ENCODE measurements at regions not wholly inside any gene's neighbourhood (a gene's known extent, or its start where the extent isn't known, plus 50 kb on each side); places are given as distances from the start of the nearest gene placed in this dataset.
"Not testable (repeated sequence)": the region's sequence is repeated elsewhere in the genome, so short reads cannot be mapped to it uniquely, and the experiment has no call there.

DNA sequence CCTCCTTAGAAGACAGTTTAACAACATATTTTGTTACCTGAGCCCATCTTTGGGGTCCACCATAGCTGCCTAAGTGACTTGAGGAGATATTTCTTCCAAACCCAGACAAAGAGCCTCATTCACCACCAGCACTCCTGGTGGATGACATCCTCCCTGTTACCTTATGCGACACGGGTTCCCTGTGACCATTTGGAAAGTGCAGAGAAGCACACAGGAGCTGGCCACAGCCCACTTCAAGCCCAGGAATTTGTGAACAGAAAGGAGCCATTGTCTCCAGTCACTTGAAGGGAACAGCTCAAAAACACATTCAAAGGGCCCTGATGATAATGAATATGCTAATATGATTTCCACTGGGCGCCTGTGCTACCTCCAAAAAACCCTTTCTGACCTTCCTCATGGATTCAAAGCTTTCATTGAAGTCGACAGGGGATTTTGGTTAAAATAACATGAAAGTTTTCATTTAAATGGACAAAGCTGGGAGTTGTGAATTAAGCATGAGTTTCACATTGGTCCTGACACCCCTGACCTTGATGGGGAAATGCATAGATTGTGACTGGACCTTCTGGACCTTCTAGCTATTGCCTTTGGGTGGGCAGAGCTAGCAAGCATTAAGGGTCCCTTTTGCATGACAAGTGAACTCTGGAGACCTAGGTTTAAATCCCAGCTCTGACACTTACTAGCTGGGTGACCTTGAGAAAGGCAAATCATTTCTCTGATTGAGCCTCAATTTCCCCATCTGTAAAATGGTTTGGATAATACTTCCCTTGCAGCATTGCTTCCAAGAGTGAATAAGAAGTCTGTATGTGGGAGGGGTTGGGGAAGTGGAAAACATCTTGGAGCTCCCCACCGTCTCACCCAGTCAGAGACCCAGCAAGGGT lies 83.3 kb upstream of the SIRPA start:
- DNase-seq (ENCODE audit: low read depth in 2 of 2, low spot score in 1 of 2), result no peak

DNA sequence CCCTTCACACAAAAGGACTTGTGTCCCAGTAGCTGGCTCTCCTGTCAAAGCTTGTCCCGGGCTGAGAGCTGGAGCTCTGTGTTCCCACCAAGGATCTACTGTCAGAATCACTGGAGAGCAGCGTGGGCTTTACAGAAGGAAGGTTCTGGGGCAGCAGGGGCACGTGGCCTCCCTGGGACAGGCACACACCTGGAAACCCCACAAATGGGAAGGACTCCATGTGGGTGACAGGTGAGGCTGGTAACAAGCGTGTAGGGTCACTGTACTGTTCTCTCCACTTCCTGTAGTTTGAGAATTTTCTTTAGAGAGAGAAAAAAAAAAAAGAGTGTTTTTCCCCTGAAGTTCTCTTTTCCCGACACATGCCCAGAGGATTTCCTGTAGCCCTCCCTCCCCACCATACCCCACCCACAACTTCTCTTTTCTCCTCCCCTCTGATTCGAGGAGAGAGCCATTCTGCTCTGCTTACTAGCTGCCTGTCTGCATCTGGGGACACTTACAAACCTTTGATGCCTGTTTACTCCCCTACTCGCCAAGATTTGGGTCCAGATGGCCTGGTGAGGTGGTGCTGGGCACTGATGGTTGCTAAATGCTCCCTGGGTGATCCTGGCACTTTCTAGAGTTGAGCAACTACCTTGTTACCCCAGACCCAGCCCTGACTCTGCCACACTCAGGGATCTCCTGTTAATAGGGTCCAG lies 84.1 kb upstream of the SIRPA start:
- no peak for DNase-seq (ENCODE audit: low read depth in 2 of 2, low spot score in 1 of 2)

DNA sequence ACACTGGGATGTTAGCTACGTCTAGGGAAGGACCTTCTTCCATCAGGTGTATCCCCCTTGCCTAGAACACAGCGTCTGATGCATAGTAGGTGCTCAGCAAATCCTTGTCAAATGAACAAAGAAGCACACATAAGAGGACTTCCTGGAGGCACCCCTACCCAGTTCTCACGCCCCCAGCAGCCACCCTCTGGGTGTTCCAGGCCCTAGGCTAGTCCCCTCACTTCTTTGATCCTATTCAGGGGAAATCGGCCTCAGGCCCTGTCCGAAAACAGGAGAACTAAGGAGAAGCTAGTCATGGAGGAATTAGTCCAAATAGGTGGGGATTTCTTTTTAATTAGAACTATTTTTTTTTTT lies 84.7 kb upstream of the SIRPA start:
- DNase-seq (ENCODE audit: low read depth in 2 of 2, low spot score in 1 of 2), result no peak

DNA sequence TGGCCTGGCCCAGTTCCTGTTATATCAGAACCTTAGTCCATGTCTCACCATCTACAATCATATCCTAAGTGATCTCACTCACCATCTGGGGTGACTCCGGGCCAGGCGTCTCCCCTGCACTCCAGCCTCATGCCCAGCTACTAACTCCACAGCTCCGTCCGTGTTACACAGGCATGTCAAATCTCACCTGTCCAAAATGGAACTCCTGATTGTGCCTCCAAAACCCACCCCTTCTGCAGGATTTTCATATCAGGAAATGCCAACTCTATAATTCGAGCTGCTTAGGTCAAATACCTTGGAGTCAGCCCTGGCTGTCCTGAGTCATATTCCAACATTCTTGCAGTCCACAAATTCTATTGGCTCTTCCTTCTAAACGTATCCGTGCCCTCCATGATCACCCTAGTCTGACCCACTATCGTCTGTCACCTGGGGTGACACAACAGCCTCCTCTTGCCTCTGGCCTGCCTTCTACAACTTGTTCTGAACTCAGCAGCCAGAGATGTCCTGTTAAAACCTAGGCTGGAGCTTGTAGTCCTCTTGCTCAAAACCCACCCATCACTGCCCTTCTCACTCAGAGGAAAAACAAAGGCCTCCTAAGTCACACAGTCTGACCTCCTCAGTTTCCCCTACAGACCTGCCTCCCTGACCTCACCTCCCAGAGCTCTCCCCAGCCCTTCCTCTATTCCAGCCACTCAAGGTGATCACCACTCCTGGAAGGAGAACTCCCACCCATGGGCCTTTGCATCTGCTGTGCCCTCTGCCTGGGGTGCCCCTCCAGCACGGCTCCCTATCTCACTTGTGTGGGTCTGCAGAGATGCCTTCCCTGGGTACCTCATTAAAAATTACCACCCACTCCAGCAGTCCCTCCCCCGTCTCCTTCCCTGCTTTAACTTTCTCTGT lies 85.3 kb upstream of the SIRPA start:
- DNase-seq (ENCODE audit: low read depth in 2 of 2, low spot score in 1 of 2), result no peak

DNA sequence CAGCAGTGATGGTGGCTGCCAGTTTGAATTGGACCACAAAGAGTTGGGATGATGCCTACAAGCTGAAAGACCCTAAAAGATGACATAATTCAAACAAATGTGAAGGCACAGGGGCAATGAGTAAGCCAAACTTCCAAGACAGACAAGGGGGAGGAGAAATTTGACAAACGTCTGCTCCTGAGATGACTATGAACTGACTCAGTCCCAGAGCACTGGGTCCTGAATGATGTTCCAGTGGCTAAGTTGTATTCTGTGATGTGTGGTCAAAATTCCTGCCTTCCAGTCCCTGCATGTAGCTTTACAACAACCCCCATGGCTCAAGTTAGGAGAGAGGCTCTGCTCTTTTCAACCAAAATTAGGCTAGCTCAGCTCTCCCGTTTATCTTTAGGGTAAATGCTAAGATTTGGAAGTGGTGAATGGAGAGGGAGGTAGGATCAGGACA lies 86.1 kb upstream of the SIRPA start:
- DNase-seq (ENCODE audit: low read depth in 2 of 2, low spot score in 1 of 2), result no peak

DNA sequence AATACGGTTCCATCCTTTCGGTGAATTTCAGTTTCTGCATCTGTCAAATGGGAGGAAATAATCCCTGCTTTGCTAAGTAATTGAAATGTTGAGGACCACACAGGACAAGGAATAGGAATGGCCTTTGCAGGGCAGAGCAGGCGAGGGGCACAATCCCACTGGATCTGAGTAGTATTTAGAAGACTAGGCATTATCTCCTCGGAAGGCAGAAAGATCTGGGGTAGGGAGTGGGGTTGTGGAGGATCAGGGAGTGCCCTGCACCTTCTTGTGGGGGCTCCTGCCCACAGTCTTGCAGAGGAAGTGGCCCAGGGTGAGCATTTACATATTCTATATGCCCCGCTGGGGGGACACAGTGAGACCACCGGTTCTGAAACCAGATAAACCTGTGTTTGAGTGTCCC lies 87.1 kb upstream of the SIRPA start:
- no peak for DNase-seq (ENCODE audit: low read depth in 2 of 2, low spot score in 1 of 2)

DNA sequence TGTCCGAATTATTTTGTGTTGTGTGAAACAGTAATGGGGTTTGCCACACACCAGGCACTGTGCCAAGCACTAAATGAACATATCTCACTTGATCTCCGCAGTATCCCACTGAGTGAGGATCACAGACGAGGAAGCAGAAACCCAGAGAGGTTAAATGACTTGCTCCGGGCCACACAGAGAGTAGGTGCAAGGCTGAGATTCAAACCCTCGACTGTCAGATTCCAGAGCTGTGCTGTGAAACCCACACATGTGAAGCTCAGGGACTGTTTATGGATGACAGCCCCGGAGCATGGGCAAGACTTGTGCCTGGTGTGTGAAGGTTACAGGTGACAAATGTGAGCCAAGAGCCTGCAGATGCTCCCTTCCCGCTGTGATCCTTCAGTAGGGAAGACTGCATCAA lies 87.8 kb upstream of the SIRPA start:
- DNase-seq (ENCODE audit: low read depth in 2 of 2, low spot score in 1 of 2), result no peak

DNA sequence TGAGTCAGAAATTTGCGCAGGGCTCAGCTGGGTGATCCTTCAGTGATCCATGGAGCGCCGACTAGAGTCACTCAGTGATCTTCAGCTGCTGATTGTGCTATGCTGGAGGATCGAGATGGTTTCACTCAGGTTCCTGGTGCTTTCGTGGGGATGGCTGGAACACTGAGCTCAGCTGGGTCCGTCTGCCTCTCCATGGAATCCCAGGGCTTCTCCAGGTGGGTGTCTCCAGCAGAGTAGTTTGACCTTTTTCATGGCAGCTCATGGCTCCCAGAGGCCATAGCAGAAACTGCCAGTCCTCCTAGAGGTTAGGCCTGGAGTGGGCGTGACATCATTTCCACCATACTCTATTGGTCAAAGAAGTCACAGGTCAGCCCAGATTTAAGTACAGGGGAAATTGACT lies 88.8 kb upstream of the SIRPA start:
- no peak for DNase-seq (ENCODE audit: low read depth in 2 of 2, low spot score in 1 of 2)

DNA sequence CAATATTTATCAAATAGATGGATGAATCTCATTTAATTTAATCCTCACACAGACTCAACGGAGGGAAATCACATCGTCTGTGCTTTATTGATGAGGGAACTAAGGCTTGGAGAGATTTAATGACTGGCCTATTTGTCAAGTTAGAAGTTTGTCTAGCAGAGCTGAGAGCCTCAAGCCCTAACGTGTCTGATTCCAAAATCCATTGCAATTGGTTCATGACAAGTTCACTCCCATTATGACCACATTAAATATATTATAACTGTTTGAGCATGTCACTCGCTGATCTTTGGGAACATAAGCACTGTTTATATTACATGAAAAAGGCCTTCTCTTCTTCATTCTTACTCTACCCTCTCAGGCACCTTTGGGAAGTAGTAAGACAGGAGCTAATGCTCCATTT lies 89.4 kb upstream of the SIRPA start:
- DNase-seq (ENCODE audit: low read depth in 2 of 2, low spot score in 1 of 2), result no peak

DNA sequence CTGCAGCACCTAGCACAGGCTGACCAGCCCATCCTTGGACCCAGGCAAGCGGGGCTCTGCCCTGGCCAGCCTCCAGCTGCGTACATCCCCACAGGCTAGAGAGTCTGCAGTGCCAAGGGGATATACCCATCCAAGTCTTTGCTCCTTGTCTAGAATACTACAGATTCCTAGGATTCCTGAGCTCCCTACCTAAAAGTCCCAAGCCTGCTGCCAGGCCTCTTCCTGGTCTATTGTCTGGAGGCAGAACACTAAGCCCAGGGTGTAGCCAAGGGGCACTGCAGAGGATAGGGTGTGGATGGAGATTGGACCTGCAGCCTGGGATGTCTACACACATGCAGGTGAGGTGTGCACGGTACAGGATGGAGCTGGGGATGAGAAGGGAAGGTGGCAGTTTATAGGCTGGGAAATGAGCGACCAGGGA lies 90.0 kb upstream of the SIRPA start:
- DNase-seq (ENCODE audit: low read depth in 2 of 2, low spot score in 1 of 2), result no peak

DNA sequence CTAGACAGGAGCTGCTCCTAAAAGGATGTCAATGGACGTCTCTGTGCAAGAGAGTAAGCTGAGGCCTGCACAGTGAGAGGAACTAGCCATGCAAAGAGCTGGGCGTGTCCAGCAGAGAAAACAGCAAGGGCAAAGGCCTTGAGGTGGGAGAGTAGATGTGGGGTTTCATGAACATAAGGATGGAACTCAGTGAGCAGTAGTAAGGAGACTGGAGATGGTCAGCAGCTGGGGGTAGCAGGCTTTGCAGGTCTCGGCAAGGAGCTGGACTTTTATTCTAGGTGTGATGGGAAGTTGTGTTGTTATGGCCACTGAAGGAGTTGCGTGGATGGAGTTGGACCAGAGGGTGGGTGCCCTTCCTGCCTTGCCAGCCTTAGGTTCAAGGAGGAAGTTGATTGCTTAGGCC lies 90.7 kb upstream of the SIRPA start:
- no peak for DNase-seq (ENCODE audit: low read depth in 2 of 2, low spot score in 1 of 2)

DNA sequence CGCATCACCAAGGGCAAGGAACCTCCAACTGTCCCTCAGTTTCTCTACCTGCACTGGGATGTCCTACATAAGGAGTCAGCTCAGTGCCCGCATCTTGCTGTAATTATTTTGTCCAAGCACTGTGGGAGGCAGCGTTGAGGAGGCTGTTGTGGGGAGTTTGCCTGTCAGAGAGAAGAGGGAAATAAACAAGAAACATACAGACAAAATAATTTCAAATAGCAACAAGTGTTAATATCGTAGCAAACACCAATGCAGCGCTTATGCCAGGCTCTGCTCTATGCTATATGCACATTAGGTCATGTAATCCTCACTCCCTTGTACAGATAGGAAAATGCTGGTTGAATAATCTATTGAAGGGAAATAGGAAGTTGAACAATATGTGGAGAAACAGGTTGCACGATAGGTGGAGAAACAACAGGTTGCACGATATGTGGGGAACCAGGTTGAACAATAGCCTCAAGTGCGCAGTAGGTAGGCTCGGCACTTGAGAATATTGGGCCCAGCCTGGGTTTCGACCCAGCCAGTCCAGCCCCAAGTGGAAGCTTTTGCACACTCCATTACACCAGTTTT lies 91.2 kb upstream of the SIRPA start:
- no peak for DNase-seq (ENCODE audit: low read depth in 2 of 2, low spot score in 1 of 2)

DNA sequence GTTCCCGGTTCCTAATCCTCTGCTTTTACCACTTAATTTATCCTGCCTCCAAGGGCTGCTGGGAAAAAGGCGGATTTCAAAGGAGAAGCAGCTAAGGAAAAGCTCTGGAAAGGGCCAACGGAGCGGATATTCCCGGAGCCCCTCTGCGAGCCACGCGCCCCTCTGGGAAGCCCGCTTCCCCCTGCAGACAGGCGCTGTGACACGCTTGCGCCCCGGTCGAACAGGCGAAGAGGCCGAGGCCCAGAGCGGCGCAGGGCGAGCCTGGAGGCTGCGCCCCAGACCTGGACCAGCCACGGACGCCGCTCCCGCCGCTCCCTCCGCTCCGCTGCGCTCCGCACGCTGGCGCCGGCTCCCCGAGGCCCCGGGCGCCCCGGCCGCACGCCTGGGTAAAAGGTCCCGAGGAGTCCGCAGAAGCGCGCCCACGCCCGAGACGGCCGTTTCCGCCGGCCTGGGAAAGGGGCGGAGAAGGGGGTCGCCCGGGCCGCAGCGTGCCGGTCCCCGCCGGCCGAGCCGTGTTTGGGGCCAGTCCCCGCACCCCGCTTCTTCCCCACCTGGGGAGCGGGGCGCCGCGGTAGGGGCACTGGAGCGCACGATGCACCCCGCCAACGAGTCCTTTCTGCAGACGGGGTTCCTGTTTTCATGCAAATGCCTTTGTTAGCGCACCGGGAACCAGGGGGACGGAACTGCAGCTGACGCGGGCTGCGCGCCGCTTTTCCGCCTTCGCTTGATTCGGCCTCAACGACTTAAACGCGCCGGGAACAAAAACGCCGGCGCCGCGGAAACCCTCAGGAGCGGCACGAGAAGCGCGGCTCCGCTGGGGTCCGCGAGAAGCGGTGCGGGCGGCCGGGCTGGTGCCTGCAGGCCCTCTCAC lies 91.9 kb upstream of the SIRPA start:
- no peak for DNase-seq (ENCODE audit: low read depth in 2 of 2, low spot score in 1 of 2)

DNA sequence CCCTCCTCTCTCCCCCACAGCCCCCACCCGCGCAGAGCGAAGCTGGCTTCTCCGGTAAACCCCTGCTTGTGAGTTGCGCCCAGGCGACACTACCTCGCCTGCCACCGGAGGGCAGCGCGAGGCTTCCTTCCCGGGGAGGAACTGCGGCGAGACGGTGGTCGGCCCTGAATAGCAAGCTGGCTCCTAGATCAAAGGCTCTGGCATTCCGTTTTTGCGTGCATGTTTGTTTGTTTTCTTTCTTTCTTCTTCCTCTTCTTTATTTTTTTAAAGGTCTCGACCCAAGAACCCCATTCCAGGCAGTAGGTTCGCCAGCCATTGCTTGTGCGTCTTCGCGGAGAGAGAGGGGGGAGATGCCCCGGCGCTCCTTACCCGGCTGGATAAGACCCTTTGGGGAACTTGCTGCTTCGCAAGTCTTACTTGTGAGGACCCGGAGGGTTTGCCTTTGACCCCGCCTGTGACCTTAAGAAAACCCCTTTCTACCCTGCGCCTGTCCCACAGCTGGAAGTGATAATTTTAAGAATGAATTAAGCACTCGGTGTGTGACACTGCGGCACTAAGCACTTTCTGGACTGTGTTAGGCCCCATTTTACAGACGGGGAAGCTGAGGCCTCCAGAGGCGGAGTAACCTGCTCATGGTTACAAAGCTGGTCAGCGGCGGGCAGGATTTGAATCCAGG lies 92.7 kb upstream of the SIRPA start:
- DNase-seq (ENCODE audit: low read depth in 2 of 2, low spot score in 1 of 2), result no peak

DNA sequence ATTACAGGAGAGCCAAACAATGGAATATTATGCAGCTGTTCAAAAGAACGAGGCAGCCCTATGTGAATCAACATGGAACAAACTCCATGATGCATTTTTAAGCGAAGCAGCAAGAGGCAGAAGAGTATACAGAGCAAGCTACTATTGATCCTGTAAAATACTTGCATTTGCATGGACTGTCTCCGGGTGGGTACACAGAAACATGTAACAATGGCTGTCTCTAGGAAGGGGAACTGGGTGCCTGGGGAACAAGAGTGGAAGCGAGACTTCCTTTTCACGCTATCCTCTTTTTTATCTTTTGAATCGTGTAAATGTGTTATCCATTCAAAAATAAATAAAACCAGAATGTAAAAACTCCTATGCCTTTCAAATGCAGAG lies 93.3 kb upstream of the SIRPA start:
- DNase-seq (ENCODE audit: low read depth in 2 of 2, low spot score in 1 of 2), result no peak

DNA sequence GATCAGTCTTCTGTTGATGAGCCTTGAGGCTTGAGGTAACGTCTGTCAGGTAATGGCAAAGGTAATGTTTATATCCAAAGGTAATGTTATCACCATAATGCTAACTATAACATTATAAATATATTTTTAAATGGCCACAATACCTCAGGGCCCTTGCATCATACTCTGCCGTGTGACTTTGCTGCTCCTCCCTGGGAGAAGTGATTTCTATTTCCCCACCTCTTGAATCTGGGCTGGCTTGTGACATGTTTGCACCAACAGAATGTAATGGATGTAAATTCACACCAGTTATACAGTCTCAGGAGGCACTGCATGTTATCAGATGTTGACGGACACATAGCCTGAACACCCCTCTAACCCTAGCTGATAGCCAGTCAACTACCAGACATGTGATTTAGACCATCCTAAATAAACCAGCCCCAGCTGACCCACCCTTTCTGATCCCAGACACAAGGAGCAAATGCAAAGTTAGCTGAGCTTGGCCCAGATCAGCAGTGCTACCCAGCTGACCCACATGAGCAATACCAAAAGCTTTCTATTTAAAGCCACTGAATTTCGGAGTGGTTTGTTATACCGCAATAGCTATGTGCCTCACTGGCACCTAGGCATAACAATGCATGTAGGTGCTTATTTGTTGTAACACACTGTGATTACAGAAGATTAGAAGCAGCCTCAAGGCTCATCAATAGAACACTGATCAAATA lies 93.8 kb upstream of the SIRPA start:
- no peak for DNase-seq (ENCODE audit: low read depth in 2 of 2, low spot score in 1 of 2)

DNA sequence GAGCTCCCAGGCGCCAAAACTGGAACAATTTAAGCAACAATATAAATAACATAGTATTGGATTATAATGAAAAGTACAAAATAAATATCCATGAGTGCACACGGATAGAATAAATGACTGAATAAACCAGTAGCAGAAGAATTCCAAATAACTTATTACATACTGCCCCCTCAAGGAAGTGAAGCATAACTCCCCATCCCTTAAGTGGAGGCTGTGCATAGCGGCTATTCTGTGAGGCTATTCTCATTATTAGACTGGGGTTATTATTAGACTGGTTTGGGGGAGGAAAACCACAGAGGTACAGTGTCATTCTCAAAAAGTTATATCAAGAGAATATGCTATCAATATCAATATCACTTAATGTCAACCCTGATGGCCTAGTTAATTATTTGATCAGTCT lies 94.4 kb upstream of the SIRPA start:
- no peak for DNase-seq (ENCODE audit: low read depth in 2 of 2, low spot score in 1 of 2)

DNA sequence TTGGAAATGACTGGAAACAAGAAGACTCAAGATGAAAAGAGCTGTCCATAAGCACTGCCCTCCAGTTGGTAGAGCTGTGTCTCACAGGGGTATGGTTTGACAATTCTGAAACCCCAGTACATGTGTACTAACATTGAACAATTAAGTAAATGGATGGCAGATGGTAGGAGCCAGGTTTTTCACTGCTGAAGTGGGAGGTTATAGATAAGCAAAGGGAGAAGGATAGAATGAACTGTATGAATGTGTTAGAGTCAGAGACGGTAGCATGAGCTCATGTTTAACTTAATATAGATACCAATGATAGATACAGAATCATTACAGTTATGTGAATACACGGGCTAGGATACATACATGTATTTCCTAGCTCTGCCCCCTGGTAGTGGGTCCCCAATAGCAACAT lies 95.0 kb upstream of the SIRPA start:
- no peak for DNase-seq (ENCODE audit: low read depth in 2 of 2, low spot score in 1 of 2)

DNA sequence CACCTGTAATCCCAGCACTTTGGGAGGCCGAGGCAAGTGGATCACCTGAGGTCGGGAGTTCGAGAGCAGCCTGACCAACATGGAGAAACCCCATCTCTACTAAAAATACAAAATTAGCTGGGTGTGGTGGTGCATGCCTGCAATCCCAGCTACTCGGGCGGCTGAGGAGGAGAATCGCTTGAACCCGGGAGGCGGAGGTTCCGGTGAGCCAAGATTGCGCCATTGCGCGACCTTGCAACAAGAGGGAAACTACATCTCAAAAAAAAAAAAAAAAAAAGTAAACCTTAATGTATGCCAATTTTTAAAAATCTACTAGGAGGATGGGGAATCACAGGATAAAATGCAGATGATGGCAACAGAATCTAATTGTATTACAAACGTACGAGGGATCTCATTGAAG lies 95.5 kb upstream of the SIRPA start:
- not testable (repeated sequence) for DNase-seq (ENCODE audit: low read depth in 2 of 2, low spot score in 1 of 2)
